Ovary (tissue), 3 donors: ENCODE measurements at regions not wholly inside any gene's neighbourhood (a gene's known extent, or its start where the extent isn't known, plus 50 kb on each side); places are given as distances from the start of the nearest gene placed in this dataset.

Experiments used
- EP300 ChIP-seq: sonication (generic); formaldehyde crosslinking; IDR thresholded peaks from one replicate; pipeline ENCODE4 v1.6.1; 2017; ENCODE audit warnings: antibody characterized with exemption
- POLR2A ChIP-seq: fragments of 450-650 bp; IDR thresholded peaks from one replicate; pipeline ENCODE4 v1.6.1; 2017; ENCODE audit warnings: antibody characterized with exemption, mild to moderate bottlenecking, moderate library complexity
- TF ChIP-seq, protein P1 (sequence below), 3 donors: fragments of 450-650 bp in 2 of 3; fragments of 200-600 bp in 1 of 3; IDR thresholded peaks; one replicate each; pipeline versions ENCODE4 v1.5.1 to v1.8.0; 2016 to 2022; ENCODE audit warnings: antibody characterized with exemption in 3 of 3, mild to moderate bottlenecking in 1 of 3
- donor health status: DM: no; HTN: no; CAD: no.

DNA sequence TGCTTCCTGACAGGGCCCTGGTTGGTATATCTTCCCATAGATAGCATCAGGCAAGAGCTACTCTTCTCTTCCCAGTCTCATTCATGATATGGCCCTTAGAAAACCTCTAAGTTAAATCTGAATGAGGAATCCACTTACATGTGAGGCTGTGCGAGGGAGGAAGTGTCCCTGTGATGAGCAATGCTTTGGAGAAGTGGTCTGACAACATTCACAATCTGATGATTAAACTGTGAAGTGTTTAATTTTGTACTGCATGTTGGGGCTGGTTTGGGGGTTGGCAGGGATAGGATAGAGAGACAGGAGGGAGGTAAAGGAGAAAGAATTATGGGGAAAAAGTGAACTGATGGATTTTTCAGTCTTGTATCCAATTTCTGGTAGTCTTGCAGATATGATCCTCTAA is 421.2 kb upstream of the DAB1 start:
- TF ChIP-seq, protein P1, sequence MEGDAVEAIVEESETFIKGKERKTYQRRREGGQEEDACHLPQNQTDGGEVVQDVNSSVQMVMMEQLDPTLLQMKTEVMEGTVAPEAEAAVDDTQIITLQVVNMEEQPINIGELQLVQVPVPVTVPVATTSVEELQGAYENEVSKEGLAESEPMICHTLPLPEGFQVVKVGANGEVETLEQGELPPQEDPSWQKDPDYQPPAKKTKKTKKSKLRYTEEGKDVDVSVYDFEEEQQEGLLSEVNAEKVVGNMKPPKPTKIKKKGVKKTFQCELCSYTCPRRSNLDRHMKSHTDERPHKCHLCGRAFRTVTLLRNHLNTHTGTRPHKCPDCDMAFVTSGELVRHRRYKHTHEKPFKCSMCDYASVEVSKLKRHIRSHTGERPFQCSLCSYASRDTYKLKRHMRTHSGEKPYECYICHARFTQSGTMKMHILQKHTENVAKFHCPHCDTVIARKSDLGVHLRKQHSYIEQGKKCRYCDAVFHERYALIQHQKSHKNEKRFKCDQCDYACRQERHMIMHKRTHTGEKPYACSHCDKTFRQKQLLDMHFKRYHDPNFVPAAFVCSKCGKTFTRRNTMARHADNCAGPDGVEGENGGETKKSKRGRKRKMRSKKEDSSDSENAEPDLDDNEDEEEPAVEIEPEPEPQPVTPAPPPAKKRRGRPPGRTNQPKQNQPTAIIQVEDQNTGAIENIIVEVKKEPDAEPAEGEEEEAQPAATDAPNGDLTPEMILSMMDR (IDR thresholded peaks at IDR 0.05) = no peak
- TF ChIP-seq POLR2A (no peak), EP300 (no peak)
